IMR-90 (cell line): ENCODE measurements at regions not wholly inside any gene's neighbourhood (a gene's known extent, or its start where the extent isn't known, plus 50 kb on each side); places are given as distances from the start of the nearest gene placed in this dataset.

Experiments
- CHD1 ChIP-seq: IDR thresholded peaks from 2 replicates; pipeline ENCODE4 v1.6.1; 2012; ENCODE audit warnings: low read depth, low read length, improper control_type of control experiment
- CTCF ChIP-seq: conservative IDR thresholded peaks from 2 replicates; pipeline ENCODE4 v1.5.1; 2012; ENCODE audit warnings: mild to moderate bottlenecking, low read depth, low read length, improper control_type of control experiment
- MAZ ChIP-seq: IDR thresholded peaks from 2 replicates; pipeline ENCODE4 v1.6.1; 2012; ENCODE audit warnings: low read depth, mild to moderate bottlenecking, low read length, improper control_type of control experiment, moderate library complexity, borderline replicate concordance
- MXI1 ChIP-seq: IDR thresholded peaks from 2 replicates; pipeline ENCODE4 v1.6.1; 2012; ENCODE audit warnings: low read depth, mild to moderate bottlenecking, low read length, moderate library complexity, borderline replicate concordance
- POLR2A ChIP-seq: IDR thresholded peaks from 2 replicates; pipeline ENCODE4 v1.6.1; 2012; ENCODE audit warnings: mild to moderate bottlenecking, low read depth, low read length
- SMC3 ChIP-seq: fragments of 150-350 bp; IDR thresholded peaks from 2 replicates; pipeline ENCODE4 v1.6.1; 2016; ENCODE audit warnings: low read depth, mild to moderate bottlenecking, antibody characterized with exemption, low read length, moderate library complexity

- TF ChIP-seq CTCF (no peak), POLR2A (no peak), CHD1 (no peak), MAZ (no peak), SMC3 (no peak), MXI1 (no peak)
Observed at GRCh38 chr1:72366466-72366865, 84.1 kb upstream of the NEGR1 start.
